ENCODE measurements at regions not wholly inside any gene's neighbourhood (a gene's known extent, or its start where the extent isn't known, plus 50 kb on each side); places are given as distances from the start of the nearest gene placed in this dataset.

DNA sequence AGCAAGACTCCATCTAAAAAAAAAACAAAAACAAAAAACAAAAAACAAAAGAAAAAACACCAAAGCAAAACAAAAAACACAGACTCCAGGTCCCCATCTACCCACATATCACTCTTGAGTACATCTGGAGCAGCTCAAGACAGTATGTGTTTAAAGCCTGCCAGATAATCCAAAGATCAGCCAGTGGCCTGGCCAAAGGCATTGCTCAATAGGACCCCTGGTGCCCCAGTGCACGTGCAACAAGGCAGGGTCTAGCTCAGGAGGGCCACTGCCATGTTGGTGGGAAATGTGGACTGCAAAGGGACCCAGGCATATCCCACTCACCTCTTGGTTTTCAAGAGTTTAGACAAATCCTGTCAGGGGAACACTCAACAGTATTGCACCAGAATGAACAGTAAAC is 279.5 kb downstream of the RPLP1 start:
- Mint-ChIP-seq H3K27ac (ENCODE audit: low read depth, unreplicated experiment) (no peak overlapping the region), H3K4me1 (ENCODE audit: insufficient read depth, unreplicated experiment) (no peaks in the 10 kb centered on the region), H3K4me3 (ENCODE audit: unreplicated experiment) (no peak overlapping the region), H3K36me3 (ENCODE audit: insufficient read depth, unreplicated experiment) (peaks cover 6% of the 10 kb centered on the region), H3K27me3 (ENCODE audit: insufficient read depth, unreplicated experiment) (peaks cover 75% of the 10 kb centered on the region), H3K9me3 (ENCODE audit: unreplicated experiment) (no peaks in the 10 kb centered on the region)
- no peak for DNase-seq (ENCODE audit: unreplicated experiment)
- TF ChIP-seq, protein P1, sequence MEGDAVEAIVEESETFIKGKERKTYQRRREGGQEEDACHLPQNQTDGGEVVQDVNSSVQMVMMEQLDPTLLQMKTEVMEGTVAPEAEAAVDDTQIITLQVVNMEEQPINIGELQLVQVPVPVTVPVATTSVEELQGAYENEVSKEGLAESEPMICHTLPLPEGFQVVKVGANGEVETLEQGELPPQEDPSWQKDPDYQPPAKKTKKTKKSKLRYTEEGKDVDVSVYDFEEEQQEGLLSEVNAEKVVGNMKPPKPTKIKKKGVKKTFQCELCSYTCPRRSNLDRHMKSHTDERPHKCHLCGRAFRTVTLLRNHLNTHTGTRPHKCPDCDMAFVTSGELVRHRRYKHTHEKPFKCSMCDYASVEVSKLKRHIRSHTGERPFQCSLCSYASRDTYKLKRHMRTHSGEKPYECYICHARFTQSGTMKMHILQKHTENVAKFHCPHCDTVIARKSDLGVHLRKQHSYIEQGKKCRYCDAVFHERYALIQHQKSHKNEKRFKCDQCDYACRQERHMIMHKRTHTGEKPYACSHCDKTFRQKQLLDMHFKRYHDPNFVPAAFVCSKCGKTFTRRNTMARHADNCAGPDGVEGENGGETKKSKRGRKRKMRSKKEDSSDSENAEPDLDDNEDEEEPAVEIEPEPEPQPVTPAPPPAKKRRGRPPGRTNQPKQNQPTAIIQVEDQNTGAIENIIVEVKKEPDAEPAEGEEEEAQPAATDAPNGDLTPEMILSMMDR (IDR thresholded peaks at IDR 0.05; ENCODE audit: unreplicated experiment), result no peak
- CTCF ChIA-PET, result interaction anchor here (0.6 to 1.5 kb wide), 4 partner anchors 28 to 756 kb away, joined by 3 to 8 read pairs (median 4); no protein-coding TSS in a partner anchor
- POLR2A ChIA-PET, result interaction anchor here (0.7 kb wide), 1 partner anchor 8 kb away, joined by 3 read pairs; no protein-coding TSS in a partner anchor
- intact Hi-C loops (cut with micrococcal nuclease), result no loop called here
- no TSS peak for BruUV-seq (replicated peaks)

DNA sequence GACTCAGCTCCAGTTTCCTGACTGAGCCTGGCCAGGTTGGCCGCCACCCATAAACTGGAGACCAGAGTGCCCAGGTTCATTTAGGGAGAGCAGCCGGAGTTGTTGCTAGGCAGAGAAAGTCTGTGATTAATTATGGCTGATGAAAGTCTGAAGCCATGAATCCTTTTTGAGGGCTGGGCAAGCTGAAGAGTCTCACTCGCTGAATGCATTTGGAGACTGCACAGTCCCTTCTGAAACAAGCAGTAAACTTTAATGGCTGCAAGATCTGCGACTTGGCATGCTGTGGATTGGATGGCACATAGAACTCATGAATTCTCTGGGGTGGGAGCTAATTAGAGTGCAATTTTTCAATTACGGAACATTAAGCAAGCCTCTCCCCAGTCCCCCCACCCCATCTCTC is 282.1 kb downstream of the RPLP1 start:
- intact Hi-C loops (cut with micrococcal nuclease), result no loop called here
- BruUV-seq (replicated peaks), result no TSS peak
- H3K4me3 Mint-ChIP-seq (ENCODE audit: unreplicated experiment), result no peak overlapping the region

DNA sequence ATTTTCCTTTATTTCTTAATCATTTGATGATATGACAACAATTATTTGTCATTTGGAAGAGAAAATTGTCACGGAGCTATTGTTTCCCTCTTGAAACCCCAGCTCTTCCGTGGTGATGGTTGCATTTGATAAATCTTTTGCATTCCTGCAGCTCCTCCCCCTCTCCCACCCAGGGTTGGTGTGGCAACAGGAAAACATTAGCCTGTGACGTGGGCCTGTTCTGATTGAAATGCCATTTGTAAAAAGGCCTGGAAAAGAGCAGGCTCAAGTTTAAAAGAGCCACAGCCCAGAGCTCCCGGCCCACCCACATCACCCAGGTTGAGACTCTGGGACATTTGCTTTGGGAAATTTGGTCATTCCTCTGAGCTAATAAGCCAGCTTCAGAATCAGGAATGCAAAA is 282.5 kb downstream of the RPLP1 start:
- CTCF ChIA-PET, result interaction anchor here (0.7 to 1.2 kb wide), 3 partner anchors 14 to 753 kb away, joined by 3 to 4 read pairs (median 4); no protein-coding TSS in a partner anchor
- Mint-ChIP-seq H3K27ac (ENCODE audit: low read depth, unreplicated experiment) (no peak overlapping the region), H3K4me3 (ENCODE audit: unreplicated experiment) (no peak overlapping the region)

More for the DNA sequence above, 282.1 kb downstream of the RPLP1 start:
- Mint-ChIP-seq H3K9me3 (ENCODE audit: unreplicated experiment) (peaks cover 3% of the 10 kb centered on the region), H3K4me1 (ENCODE audit: insufficient read depth, unreplicated experiment) (no peaks in the 10 kb centered on the region), H3K27ac (ENCODE audit: low read depth, unreplicated experiment) (no peak overlapping the region), H3K36me3 (ENCODE audit: insufficient read depth, unreplicated experiment) (peaks cover 6% of the 10 kb centered on the region), H3K27me3 (ENCODE audit: insufficient read depth, unreplicated experiment) (peaks cover 85% of the 10 kb centered on the region)
- DNase-seq (ENCODE audit: unreplicated experiment), result no peak
- ChIA-PET CTCF (interaction anchor here (0.7 to 1.2 kb wide), 3 partner anchors 14 to 754 kb away, joined by 3 to 4 read pairs (median 4); no protein-coding TSS in a partner anchor), POLR2A (no interaction called here)
- TF ChIP-seq, protein P1 (IDR thresholded peaks at IDR 0.05; ENCODE audit: unreplicated experiment), result no peak

DNA sequence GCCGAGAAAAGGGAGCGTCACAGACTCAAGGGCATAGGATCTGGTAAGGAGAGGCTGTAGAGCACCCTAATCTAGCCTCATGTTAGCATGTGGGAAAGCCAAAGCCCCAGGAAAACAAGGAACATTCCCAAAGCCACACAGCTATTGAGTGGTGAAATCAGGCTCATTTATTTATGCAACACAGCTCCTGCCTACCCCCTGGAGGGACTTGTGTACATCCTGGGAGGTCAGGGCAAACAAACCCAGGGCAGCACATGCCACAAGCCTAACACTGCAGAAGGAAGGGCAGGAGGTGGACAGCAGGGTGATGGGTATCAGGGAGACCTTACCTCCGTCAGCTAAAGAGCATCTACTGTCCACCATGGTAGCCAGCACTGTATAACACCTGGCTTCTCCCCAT is 283.5 kb downstream of the RPLP1 start:
- H3K9me3 Mint-ChIP-seq (ENCODE audit: unreplicated experiment), result peaks cover 6% of the 10 kb centered on the region
- no peak for DNase-seq (ENCODE audit: unreplicated experiment)
- BruUV-seq (replicated peaks), result no TSS peak
- intact Hi-C loops (cut with micrococcal nuclease), result no loop called here
- ChIA-PET POLR2A (no interaction called here), CTCF (no interaction called here)
- TF ChIP-seq, protein P1 (IDR thresholded peaks at IDR 0.05; ENCODE audit: unreplicated experiment), result no peak
- H3K27me3 Mint-ChIP-seq (ENCODE audit: insufficient read depth, unreplicated experiment), result peaks cover 84% of the 10 kb centered on the region
- no peak overlapping the region for H3K4me3 Mint-ChIP-seq (ENCODE audit: unreplicated experiment)
- H3K4me1 Mint-ChIP-seq (ENCODE audit: insufficient read depth, unreplicated experiment), result no peaks in the 10 kb centered on the region
- H3K27ac Mint-ChIP-seq (ENCODE audit: low read depth, unreplicated experiment), result no peak overlapping the region
- H3K36me3 Mint-ChIP-seq (ENCODE audit: insufficient read depth, unreplicated experiment), result no peaks in the 10 kb centered on the region

More for the DNA sequence above, 282.5 kb downstream of the RPLP1 start:
- H3K36me3 Mint-ChIP-seq (ENCODE audit: insufficient read depth, unreplicated experiment), result peaks cover 6% of the 10 kb centered on the region
- peaks cover 89% of the 10 kb centered on the region for H3K27me3 Mint-ChIP-seq (ENCODE audit: insufficient read depth, unreplicated experiment)
- POLR2A ChIA-PET, result no interaction called here
- H3K9me3 Mint-ChIP-seq (ENCODE audit: unreplicated experiment), result peaks cover 6% of the 10 kb centered on the region
- TF ChIP-seq, protein P1 (IDR thresholded peaks at IDR 0.05; ENCODE audit: unreplicated experiment), result no peak
- H3K4me1 Mint-ChIP-seq (ENCODE audit: insufficient read depth, unreplicated experiment), result no peaks in the 10 kb centered on the region
- intact Hi-C loops (cut with micrococcal nuclease), result no loop called here
- BruUV-seq (replicated peaks), result no TSS peak
- DNase-seq (ENCODE audit: unreplicated experiment), result no peak
